Chondrocyte (in vitro differentiated cells): ENCODE measurements at regions not wholly inside any gene's neighbourhood (a gene's known extent, or its start where the extent isn't known, plus 50 kb on each side); places are given as distances from the start of the nearest gene placed in this dataset.

Source experiments
- DNase-seq: peaks from one replicate; pipeline ENCODE4 v3.0.0; 2021; ENCODE audit warnings: mixed read lengths, low spot score
- H3K27ac Mint-ChIP-seq: one replicate; pipeline ENCODE4 v1.8.0; 2021; ENCODE audit warnings: mild to moderate bottlenecking, moderate library complexity, mixed read lengths; ENCODE audit not compliant: unreplicated experiment
- H3K27me3 Mint-ChIP-seq: 2 replicates; pipeline ENCODE4 v1.8.0; 2021; ENCODE audit warnings: low read depth, mixed read lengths
- H3K36me3 Mint-ChIP-seq: 2 replicates; pipeline ENCODE4 v1.8.0; 2021; ENCODE audit warnings: low read depth, mixed read lengths
- H3K4me1 Mint-ChIP-seq: 2 replicates; pipeline ENCODE4 v1.8.0; 2021; ENCODE audit warnings: low read depth, mild to moderate bottlenecking, mixed read lengths
- H3K4me3 Mint-ChIP-seq: one replicate; pipeline ENCODE4 v1.8.0; 2021; ENCODE audit warnings: mild to moderate bottlenecking, moderate library complexity, mixed read lengths; ENCODE audit not compliant: unreplicated experiment
- H3K9me3 Mint-ChIP-seq: 2 replicates; pipeline ENCODE4 v1.8.0; 2021; ENCODE audit warnings: low read depth, mixed read lengths
- TF ChIP-seq, protein P1 (sequence below): fragments of 200-600 bp; sonication (generic); IDR thresholded peaks from 2 replicates; pipeline ENCODE4 v1.5.0; 2021; ENCODE audit warnings: antibody characterized with exemption, mild to moderate bottlenecking, moderate library complexity

DNA sequence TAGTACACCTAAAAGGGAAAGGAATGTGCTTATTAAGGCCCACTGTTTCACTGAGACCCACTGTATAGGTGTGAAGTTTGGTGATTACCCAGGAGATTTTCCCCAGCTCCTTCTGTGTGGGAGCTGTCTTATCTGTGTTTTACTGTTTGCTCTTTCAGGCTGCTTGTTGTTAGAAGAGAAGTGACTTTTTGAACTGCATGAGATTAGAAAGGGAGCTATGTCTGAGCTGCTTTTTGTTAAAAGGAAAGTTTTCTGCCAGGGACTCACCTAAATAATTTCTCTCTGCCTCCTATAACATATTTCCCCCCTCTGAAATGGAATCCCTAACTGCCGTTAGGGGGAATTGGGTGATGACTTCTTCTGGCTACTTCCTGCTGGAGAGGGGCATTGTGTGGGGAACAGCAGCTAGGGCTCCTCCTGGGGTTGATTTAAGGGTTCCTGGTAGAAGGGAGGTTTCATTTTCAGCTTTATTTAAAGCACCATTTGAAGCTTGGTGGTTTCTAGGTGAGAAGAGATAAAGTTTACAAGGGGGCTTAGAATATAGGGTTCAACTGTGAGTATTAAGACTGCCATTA, 77.1 kb upstream of the ATP11B start:
- H3K9me3 Mint-ChIP-seq: no peaks in the 10 kb centered on the region
- H3K27ac Mint-ChIP-seq: no peak overlapping the region
- no peaks in the 10 kb centered on the region for H3K36me3 Mint-ChIP-seq
- no peaks in the 10 kb centered on the region for H3K27me3 Mint-ChIP-seq
- DNase-seq: no peak
- TF ChIP-seq, protein P1, sequence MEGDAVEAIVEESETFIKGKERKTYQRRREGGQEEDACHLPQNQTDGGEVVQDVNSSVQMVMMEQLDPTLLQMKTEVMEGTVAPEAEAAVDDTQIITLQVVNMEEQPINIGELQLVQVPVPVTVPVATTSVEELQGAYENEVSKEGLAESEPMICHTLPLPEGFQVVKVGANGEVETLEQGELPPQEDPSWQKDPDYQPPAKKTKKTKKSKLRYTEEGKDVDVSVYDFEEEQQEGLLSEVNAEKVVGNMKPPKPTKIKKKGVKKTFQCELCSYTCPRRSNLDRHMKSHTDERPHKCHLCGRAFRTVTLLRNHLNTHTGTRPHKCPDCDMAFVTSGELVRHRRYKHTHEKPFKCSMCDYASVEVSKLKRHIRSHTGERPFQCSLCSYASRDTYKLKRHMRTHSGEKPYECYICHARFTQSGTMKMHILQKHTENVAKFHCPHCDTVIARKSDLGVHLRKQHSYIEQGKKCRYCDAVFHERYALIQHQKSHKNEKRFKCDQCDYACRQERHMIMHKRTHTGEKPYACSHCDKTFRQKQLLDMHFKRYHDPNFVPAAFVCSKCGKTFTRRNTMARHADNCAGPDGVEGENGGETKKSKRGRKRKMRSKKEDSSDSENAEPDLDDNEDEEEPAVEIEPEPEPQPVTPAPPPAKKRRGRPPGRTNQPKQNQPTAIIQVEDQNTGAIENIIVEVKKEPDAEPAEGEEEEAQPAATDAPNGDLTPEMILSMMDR: no peak
- no peak overlapping the region for H3K4me3 Mint-ChIP-seq
- H3K4me1 Mint-ChIP-seq: peaks cover 2% of the 10 kb centered on the region

DNA sequence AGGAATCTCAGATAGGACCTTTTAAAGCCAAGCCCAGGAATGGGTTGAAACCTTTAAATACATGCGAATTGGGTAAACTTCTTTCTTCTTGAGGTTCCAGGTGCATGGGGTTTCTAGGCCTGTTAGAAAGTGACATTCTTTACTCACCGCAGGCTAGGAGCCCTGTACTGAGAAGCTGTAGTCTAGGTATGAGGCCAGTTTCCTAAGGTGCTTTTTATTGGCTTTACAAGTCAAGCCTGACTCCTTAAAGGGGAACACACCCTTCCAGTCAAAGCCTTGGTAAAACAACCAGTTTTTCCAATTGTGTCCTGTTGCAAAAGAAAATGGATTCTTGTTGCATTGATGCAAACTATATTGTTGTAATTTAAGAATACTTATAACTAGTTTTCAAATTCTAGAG, 76.1 kb upstream of the ATP11B start:
- no peak overlapping the region for H3K4me3 Mint-ChIP-seq
- no peak overlapping the region for H3K27ac Mint-ChIP-seq
- H3K36me3 Mint-ChIP-seq: no peaks in the 10 kb centered on the region
- peaks cover 2% of the 10 kb centered on the region for H3K4me1 Mint-ChIP-seq
- DNase-seq: no peak
- TF ChIP-seq, protein P1: no peak
- H3K27me3 Mint-ChIP-seq: no peaks in the 10 kb centered on the region
- no peaks in the 10 kb centered on the region for H3K9me3 Mint-ChIP-seq

DNA sequence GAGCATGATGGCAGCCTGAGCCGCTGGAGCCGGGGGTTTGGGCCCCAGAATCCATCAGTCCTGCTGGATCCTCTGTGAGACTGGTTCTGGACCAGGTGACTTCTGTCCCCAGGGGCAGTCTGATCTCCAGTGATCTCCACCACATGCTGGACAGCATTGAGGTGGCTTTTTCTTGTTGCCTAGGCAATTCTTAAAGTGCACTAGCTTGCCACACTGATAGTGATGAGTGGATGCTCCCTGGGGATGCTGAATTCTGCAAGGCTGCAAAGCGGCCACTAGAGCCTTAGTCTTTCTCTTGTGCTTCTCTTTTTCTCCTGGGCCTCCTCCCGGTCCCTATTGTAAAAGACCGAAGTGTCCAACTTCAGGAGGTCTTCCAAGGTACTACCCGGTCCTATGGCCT, 70.4 kb upstream of the ATP11B start:
- H3K4me3 Mint-ChIP-seq: no peak overlapping the region
- TF ChIP-seq, protein P1: no peak
- H3K36me3 Mint-ChIP-seq: no peaks in the 10 kb centered on the region
- no peak for DNase-seq
- H3K27ac Mint-ChIP-seq: no peak overlapping the region
- peaks cover 7% of the 10 kb centered on the region for H3K4me1 Mint-ChIP-seq
- H3K9me3 Mint-ChIP-seq: no peaks in the 10 kb centered on the region
- no peaks in the 10 kb centered on the region for H3K27me3 Mint-ChIP-seq

DNA sequence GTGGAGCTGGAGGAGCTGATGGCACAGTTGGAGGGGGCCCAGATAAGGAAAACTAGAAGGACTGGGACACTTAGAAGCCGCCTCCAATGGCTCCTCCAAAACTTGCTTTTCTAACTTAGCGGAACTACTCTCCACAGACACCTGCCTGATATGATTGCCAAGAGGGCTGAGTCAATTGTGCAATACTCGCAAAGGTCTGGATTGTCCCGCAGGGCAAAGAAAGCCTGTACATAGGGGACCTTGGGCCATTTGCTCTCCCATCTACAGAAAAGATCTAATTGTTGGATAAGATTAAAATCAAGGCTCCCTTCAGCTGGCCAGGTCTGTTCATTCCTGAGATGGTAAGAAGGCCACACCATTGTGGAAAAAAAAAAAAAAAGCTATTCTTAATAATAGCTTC, 69.7 kb upstream of the ATP11B start:
- Mint-ChIP-seq H3K36me3 (no peaks in the 10 kb centered on the region), H3K4me1 (peaks cover 7% of the 10 kb centered on the region), H3K27ac (no peak overlapping the region), H3K9me3 (no peaks in the 10 kb centered on the region), H3K4me3 (no peak overlapping the region), H3K27me3 (no peaks in the 10 kb centered on the region)
- TF ChIP-seq, protein P1: no peak
- DNase-seq: no peak

DNA sequence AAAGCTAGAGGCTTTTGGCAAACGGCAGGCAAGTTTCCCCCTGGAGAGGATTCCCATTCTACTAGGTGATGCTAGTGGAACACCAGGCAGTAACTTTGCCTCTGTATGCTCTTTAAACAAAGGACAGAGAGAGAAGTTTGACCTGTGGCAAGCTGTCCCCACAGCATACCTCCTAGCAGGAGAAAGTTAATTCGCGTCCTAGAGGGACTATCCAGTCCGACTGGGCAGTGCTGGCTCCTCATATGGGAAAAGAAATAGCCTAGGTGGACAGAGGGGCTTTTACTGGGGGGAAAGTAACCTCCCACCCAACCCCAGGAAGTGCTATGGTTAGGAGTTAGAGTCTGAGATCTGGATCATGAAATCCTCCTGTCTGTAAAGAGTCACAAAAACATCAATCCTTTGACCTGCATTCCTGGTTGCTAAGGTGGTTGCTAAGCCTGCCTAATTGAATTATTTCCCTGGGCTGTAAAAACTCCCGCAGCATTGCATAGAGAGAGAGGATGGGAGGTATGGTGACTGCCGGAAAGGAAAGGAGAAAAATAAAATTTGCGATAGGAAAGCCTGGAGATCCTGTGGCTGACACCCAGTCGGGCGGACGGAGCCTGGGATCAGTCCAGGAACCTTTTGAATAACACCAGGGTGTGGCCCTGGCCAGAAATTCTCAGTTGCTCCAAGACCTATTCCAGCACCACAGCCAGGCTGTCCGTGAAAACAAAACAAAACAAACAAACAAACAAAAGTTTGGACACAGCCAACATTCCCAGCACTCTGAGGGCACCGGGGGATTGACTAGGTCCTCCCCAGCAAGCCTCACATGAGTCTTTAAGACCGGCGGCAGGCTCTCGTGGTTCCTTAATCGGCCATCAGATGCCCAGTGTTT, 67.7 kb upstream of the ATP11B start:
- no peak overlapping the region for H3K27ac Mint-ChIP-seq
- no peaks in the 10 kb centered on the region for H3K9me3 Mint-ChIP-seq
- DNase-seq: no peak
- no peaks in the 10 kb centered on the region for H3K27me3 Mint-ChIP-seq
- no peaks in the 10 kb centered on the region for H3K36me3 Mint-ChIP-seq
- TF ChIP-seq, protein P1: no peak
- H3K4me3 Mint-ChIP-seq: no peak overlapping the region
- H3K4me1 Mint-ChIP-seq: peaks cover 7% of the 10 kb centered on the region
